Right forelimb (tissue), 1 donor: ENCODE measurements at regions not wholly inside any gene's neighbourhood (a gene's known extent, or its start where the extent isn't known, plus 50 kb on each side); places are given as distances from the start of the nearest gene placed in this dataset.

Experiments
- DNase-seq: peaks from one replicate; pipeline ENCODE4 v3.0.0-alpha.2; 2018

DNA sequence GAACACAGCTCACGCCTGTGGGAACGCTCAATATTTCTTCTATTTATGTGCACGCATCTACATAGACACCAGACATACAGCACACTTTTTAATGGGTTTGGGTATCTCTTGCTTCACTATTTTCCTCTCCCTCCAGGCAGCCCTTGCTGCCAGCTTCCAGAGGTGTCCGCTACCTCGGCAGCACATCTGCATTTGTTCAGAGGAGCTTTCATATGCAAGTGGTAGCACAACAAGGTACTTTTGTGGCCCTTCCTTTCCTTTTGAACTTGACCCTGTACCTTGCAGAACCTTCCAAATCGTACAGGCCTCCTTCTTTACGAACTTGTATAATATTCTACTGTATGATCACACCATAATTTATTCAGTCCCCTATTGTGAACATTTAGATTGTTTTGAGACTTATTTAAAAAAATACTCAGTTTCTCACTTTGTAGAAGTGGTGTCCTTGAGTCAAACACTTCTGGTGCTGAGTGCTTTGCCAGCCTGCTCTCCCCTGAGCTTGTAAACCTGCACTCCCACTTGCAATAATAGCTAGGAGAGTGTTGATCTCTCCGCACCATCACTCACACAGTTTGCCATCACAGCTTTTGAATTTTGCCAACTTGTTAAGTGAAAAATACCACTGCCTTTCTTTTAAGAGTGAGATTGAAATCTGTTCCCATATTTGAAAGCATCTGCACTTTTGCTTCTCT lies 106.0 kb upstream of the ZNF32 start:
- DNase-seq = no peak

DNA sequence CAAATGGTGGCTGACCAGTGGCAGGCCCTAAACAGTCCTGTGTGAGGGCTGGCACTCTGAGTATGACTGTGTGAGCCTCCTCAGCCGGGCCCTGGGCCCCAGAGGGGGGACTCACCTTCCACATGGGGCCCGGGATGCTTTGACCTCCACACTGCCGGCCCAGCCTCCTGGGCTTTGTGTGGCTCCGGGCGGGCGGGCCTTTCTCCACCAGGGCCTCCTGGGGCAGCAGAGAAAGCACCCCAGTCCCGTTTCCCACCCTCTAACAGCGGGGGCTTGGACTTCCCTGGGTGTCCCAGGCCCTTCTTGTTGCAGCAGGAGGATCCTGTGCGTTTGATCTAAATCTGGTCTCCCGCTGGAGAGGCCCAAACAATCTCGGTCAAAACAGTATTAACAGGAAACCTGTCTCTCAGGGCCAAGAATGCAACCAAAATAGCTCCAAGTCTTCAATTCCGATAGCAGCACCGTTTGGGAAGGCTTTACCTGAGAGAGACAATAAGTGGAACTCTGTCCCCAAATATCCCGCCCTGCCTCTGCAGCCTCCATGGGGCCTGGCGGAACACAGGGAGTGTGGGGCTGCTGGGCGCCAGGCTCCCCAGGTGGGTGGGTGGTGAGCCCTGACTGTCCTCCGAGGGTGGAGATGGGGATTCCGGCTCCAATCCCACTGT lies 104.8 kb upstream of the ZNF32 start:
- no peak for DNase-seq

GRCh38 chr10:43752682-43753081 lies 104.0 kb upstream of the ZNF32 start:
- no peak for DNase-seq

GRCh38 chr10:43751646-43752045 lies 103.0 kb upstream of the ZNF32 start:
- no peak for DNase-seq

GRCh38 chr10:43749940-43750552 lies 101.4 kb upstream of the ZNF32 start:
- DNase-seq = no peak

DNA sequence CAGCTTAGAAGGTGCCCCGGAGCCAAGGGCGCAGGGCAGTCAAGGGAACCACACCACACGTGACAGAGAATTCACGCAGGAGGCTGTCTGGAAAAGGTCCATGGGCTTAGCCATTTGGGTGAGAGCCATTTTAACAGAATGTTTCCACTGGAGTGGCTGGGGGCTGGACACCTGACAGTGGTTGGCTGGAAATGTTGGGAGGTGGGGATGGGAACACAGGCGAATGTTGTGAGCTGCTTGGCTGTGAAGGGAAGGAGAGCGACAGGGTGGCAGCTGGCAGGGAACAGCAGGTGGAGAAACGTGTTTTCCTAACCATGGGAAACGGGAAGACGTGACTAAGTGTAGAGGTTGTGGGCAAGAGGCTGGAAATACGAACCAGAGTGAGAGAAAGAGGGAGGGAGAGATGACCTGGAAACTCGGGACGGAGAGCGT lies 100.5 kb upstream of the ZNF32 start:
- no peak for DNase-seq

- DNase-seq = no peak
Measured at GRCh38 chr10:43748560-43748959, 99.9 kb upstream of the ZNF32 start.

DNA sequence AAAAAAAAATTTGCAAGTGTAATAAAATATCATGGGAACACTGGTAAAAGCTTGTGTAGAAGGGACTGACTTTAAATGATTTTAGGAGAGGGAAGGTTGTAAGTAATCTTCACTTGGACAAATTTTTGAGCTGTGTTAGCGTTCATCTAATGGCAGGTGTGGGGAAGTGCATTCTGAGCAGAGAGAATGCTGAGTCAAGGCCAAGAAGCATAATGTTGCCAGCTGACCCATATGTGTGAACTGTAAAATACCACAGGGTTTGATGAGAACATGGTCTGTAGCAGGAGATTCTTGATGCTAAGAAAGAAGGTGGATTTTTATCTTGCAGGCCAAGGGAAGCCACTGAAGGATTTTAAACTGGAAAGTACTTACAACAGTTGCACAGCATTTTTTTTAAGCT lies 98.2 kb upstream of the ZNF32 start:
- no peak for DNase-seq

DNA sequence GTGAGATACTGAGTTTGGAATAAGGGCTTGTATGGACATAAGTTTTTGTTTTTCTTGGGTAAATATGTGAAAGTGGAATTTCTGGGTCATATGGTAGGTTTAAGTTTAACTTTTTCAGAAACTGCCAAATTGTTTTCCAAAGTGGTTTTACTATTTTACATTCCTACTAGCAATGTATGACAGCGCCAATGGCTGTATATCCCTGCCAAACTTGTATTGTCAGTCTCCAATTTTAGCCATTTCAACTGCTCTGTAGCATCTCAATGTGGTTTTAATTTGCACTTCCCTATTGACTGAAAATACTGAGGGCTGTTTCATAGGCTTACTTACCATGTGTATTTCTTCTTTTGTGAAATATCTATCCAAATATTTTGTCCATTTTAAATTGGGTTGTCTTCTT lies 90.5 kb upstream of the ZNF32 start:
- DNase-seq = no peak

GRCh38 chr10:43737003-43737402 lies 88.3 kb upstream of the ZNF32 start:
- no peak for DNase-seq

DNA sequence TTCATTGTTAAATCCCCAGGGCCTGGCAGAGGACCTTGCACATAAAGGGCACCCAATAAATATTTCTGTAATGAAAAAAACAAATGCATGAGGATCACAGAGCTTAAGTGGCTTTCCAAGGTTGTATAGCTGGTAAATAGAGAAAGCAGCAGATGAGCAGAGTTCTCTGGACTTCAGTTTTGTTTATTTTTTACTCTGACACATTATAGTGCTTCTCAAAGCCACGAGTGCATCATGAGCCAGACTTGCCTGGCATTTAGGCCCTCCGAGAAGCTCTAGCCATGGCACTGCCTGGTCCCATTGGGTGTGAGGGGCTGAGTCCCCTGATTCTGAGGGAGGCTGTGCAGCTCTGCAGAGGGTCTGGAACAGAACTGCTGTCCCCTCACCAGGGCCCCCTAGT lies 87.2 kb upstream of the ZNF32 start:
- no peak for DNase-seq

DNA sequence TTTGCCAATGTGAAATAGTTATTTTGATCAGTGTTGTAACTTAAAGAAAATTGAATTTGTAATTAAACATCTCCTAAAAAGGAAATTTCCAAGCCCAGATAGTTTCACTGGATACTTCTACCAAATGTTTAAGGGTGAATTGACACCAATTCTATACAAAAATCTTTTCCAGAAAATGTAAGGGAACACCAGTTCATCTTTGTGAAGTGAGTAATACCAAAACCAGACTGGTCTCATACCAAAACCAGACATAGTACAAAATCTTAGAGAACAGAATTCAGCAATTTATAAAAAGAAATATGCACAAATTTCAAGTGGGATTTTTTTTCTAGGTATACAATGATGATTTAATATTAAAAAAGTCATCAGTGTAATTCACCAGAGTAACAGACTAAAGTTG lies 86.0 kb upstream of the ZNF32 start:
- no peak for DNase-seq

- no peak for DNase-seq
Measured at GRCh38 chr10:43731486-43731885, 82.8 kb upstream of the ZNF32 start.

DNA sequence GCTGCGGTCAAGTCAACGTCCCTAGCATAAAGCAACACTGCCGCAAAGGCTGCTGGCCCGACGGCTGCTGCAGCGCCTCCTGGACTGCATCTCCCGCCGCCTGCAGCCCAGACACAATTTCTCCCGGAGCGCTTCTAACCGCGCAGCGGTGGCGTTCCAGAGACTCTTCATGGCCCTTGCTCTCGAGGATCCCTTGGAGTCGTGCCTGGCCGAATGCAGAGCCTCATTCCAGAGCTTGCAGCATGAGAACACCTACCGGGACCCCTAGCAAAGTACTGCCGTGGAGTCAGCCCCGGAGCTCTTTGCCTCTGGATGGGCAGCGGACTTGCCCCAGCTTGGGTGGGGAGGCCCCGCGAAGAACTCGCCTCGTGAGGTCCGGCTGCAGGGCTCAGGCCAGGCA lies 79.7 kb upstream of the ZNF32 start:
- DNase-seq = no peak

- DNase-seq = no peak
Measured at GRCh38 chr10:43727935-43728334, 79.3 kb upstream of the ZNF32 start.

DNA sequence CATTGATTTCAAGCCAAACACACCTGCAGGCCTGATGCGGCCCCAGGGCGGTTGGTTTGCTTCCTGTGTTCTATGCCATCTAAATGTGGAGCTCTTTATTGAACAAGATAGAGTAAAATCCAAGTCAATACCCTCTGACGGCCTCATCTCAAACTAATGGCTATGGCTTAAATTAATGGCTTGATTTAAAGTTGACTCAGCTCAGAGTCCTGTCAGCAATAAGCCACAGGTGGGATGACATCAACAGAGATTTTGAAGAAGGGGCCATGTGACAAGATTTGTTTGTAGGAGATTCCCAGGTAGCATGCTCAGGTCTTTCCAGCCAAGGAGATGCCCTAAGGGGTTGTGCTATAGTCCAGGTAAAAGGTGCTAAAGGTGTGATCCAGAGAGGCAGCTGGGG lies 66.7 kb upstream of the ZNF32 start:
- no peak for DNase-seq

GRCh38 chr10:43712821-43713584 lies 64.3 kb upstream of the ZNF32 start:
- no peak for DNase-seq

DNA sequence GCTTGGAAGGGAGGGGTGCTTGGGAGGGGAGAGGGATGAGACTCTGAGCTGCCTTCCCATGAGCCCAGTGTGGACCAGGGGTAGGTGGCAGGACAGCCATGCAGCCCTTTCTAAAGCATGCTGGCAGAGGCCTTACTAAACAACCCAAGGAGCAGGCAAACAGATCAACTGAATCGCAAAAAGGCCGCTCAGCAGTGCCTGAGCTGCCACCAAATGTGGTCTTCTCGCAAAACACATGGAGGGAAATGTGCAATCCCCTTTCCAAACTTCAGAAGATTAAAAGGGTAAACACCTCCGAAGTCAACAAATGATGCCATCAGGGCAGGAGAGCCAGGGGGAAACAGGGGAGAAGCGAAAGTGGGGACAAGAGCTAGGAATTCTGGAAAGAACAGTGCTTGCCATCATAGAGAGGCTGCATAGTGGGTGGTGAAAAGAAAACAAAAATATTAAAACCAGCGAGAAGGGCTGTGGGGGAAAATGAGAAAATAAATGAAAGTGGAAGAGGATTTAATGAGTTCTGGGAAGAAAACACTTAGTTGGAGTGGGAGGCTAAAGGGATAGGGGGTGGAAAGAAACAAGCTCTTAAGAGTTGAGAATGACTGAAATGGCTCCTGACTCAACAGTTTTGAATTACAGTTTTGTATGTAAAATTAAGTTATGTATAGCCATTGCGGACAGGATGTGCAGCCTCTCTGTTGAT lies 62.2 kb upstream of the ZNF32 start:
- DNase-seq = no peak

GRCh38 chr10:43708262-43708661 lies 59.6 kb upstream of the ZNF32 start:
- no peak for DNase-seq

- no peak for DNase-seq
Measured at GRCh38 chr10:43707770-43708169, 59.1 kb upstream of the ZNF32 start.

- no peak for DNase-seq
Measured at GRCh38 chr10:43706166-43706565, 57.5 kb upstream of the ZNF32 start.

- peak; percentile 40 for DNase-seq
Measured at GRCh38 chr10:43703286-43703685, 54.6 kb upstream of the ZNF32 start.

DNA sequence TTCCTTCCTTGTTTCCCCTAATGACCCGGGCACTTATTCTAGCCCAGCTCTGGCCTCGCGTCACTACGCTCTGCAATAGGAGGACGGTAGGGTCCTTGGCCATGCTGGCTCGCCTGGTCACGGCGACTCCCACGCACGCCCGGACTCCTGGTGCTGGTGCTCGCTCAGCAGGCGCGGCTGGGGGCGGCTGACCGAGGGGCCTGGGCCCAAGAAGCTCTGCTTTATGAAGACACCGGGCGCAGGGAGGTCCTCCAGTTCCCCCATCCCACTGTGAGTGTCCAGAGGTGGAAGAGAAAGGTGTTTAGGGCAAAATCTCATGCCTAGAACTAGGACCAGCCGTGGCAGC lies 54.2 kb upstream of the ZNF32 start:
- DNase-seq = peak; percentile 31
